GM13977 (cell line): ENCODE measurements at regions not wholly inside any gene's neighbourhood (a gene's known extent, or its start where the extent isn't known, plus 50 kb on each side); places are given as distances from the start of the nearest gene placed in this dataset.

Experiments used
- DNase-seq: peaks from one replicate; pipeline ENCODE4 v3.0.0; 2012; ENCODE audit warnings: low spot score
- in situ Hi-C: fragments of 300-500 bp; cut with MboI; formaldehyde crosslinking; loops from one replicate; pipeline ENCODE4 v1.12.0; 2022; ENCODE audit warnings: low sequenced_read_pairs, low pct_unique_long_range_greater_than_20kb, mixed read lengths, inconsistent platforms; ENCODE audit not compliant: unreplicated experiment
- TF ChIP-seq, protein P1 (sequence below): IDR thresholded peaks from 2 replicates; pipeline ENCODE4 v1.5.1; 2012; ENCODE audit warnings: mild to moderate bottlenecking, control low read depth; ENCODE audit not compliant: insufficient read depth; ENCODE audit errors: extremely low read depth, missing control alignments

DNA sequence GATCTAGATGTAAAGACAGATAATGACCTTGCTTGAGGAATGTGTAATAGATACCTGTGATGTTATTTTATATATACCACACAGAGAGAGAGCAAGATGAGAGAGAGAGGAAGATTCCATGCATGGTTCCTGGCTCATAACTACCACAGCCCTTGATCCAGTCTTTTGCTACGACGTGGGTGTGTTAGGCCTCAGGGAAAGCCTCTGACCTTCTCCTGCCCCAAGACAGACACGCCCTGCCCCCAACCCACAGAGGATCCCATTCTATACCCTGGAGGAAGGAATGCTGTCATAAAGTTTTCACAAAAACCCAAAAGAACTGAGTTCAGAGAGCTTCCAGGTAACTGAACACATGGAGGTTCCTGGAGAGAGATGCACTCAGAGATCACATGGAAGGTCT, 193.1 kb downstream of the ZEB2 start:
- TF ChIP-seq, protein P1, sequence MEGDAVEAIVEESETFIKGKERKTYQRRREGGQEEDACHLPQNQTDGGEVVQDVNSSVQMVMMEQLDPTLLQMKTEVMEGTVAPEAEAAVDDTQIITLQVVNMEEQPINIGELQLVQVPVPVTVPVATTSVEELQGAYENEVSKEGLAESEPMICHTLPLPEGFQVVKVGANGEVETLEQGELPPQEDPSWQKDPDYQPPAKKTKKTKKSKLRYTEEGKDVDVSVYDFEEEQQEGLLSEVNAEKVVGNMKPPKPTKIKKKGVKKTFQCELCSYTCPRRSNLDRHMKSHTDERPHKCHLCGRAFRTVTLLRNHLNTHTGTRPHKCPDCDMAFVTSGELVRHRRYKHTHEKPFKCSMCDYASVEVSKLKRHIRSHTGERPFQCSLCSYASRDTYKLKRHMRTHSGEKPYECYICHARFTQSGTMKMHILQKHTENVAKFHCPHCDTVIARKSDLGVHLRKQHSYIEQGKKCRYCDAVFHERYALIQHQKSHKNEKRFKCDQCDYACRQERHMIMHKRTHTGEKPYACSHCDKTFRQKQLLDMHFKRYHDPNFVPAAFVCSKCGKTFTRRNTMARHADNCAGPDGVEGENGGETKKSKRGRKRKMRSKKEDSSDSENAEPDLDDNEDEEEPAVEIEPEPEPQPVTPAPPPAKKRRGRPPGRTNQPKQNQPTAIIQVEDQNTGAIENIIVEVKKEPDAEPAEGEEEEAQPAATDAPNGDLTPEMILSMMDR, result no peak
- DNase-seq, result no peak
- in situ Hi-C loops, result no loop called here

DNA sequence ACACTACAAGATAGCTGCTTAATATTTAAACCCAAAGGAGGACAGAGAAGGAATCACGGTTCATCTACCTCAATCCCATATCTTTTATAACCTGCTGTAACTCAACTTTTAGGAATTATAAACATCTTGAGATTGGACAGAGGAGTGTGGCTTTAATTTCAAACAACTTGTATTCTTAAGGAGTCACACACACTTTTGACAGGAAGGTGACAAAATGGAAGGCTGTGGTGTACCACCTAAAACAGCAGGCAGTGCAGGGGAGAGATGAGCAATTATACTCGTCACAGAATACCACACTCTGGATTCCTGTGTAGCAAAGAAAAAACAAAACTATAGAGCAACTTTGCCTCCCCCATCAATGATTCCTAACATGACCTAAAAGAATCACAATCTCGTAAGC, 194.8 kb downstream of the ZEB2 start:
- in situ Hi-C loops, result no loop called here
- DNase-seq, result peak; percentile 26
- TF ChIP-seq, protein P1, result no peak

DNA sequence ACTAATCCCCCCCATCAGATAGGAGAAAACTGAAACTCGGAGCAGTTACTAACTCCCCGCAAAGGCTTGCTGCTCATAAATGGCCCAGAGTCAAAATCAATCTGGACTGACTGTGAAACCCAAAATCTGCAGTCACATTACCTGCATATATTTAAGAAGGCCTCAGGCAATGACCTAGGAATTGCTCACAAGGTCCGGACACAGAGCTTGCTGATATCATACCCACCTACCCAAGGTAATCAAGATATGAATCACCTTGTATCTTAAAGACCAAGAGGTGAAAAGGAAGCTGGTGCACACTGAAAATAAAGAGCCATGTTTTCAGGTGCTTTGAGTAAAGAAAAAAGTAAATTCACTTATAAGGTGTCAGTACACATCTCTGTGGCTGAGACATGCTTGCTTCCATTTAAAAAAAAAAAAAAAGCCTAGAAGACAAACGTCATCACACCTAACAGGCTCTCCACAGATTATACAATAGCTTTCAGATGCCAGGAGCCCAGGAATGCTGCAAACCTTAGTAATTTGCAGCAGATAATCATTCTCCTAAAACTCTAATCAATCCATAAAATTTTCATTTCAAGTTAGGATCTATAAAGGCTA, 195.4 kb downstream of the ZEB2 start:
- in situ Hi-C loops, result no loop called here

DNA sequence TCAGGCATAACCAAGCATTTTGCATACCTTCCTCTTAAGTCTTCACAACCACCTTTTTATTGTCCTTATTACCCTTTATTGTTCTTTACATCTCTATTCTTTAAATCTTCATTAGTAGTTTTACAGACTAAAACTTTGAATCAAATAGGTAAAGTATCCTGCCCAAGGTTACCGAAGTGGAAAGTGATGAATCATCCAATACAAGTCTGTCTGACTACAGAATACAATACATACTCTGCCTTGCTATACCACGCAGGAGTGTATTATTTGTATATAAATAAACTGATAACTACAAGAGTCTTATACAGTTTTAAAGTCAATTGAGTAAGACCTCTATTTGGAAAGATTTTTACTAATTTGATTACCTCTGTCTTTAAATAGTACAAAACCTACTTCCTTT, 196.0 kb downstream of the ZEB2 start:
- in situ Hi-C loops, result no loop called here

More for the DNA sequence above, 195.4 kb downstream of the ZEB2 start:
- TF ChIP-seq, protein P1, result no peak
- DNase-seq, result no peak

GRCh38 chr2:144322379-144322778, 197.5 kb downstream of the ZEB2 start:
- TF ChIP-seq, protein P1, result no peak
- no peak for DNase-seq
- in situ Hi-C loops, result no loop called here

More for the DNA sequence above, 196.0 kb downstream of the ZEB2 start:
- TF ChIP-seq, protein P1, result no peak
- DNase-seq, result peak; percentile 26

GRCh38 chr2:144320491-144320890, 199.4 kb downstream of the ZEB2 start:
- in situ Hi-C loops, result no loop called here
- no peak for DNase-seq
- TF ChIP-seq, protein P1, result no peak
